Stimulated activated CD4-positive, alpha-beta T cell treated with anti-CD3 and anti-CD28 coated beads, Interleukin-4, amount 100 ng/mL, for 4 hours (primary cell): ENCODE measurements at regions not wholly inside any gene's neighbourhood (a gene's known extent, or its start where the extent isn't known, plus 50 kb on each side); places are given as distances from the start of the nearest gene placed in this dataset.

Experiments
- DNase-seq, 2 experiments: peaks; one replicate each; pipeline ENCODE4 v3.0.0-alpha.2; 2020

GRCh38 chr17:412211-413015 is 59.8 kb upstream of the RPH3AL start:
- peak; percentile 47 to 62 for DNase-seq

GRCh38 chr17:411421-412120 is 59.0 kb upstream of the RPH3AL start:
- no peak for DNase-seq

GRCh38 chr17:410543-411401 is 58.2 kb upstream of the RPH3AL start:
- peak in 1 of 2 experiments; percentile 63 for DNase-seq

- peak; percentile 100 for DNase-seq
Measured at GRCh38 chr17:409848-410542, 57.4 kb upstream of the RPH3AL start.

- DNase-seq: no peak
Measured at GRCh38 chr17:409308-409847, 56.8 kb upstream of the RPH3AL start.

GRCh38 chr17:404703-405102 is 52.1 kb upstream of the RPH3AL start:
- no peak for DNase-seq
